ENCODE measurements at regions not wholly inside any gene's neighbourhood (a gene's known extent, or its start where the extent isn't known, plus 50 kb on each side); places are given as distances from the start of the nearest gene placed in this dataset.

- H3K4me3 ChIP-seq (ENCODE audit: control insufficient read depth, low read depth, low read length), result no peak overlapping the region
- DNase-seq (ENCODE audit: low read depth), result no peak
- no peak for TF ChIP-seq CTCF (IDR thresholded peaks at IDR 0.05; ENCODE audit: control insufficient read depth, insufficient read depth, low read depth, low read length, missing control alignments)
These were observed 139.1 kb downstream of the TFPI2 start for GRCh38 chr7:93751421-93751820.

GRCh38 chr7:93750986-93751385 is 139.6 kb downstream of the TFPI2 start:
- no peak for TF ChIP-seq CTCF (IDR thresholded peaks at IDR 0.05; ENCODE audit: control insufficient read depth, insufficient read depth, low read depth, low read length, missing control alignments)
- no peak for DNase-seq (ENCODE audit: low read depth)
- H3K4me3 ChIP-seq (ENCODE audit: control insufficient read depth, low read depth, low read length), result no peak overlapping the region

- no peak for TF ChIP-seq CTCF (IDR thresholded peaks at IDR 0.05; ENCODE audit: control insufficient read depth, insufficient read depth, low read depth, low read length, missing control alignments)
- no peak for DNase-seq (ENCODE audit: low read depth)
- H3K4me3 ChIP-seq (ENCODE audit: control insufficient read depth, low read depth, low read length), result no peak overlapping the region
These were observed 143.5 kb downstream of the TFPI2 start for GRCh38 chr7:93747019-93747418.

GRCh38 chr7:93739424-93739823 is 151.1 kb downstream of the TFPI2 start:
- H3K4me3 ChIP-seq (ENCODE audit: control insufficient read depth, low read depth, low read length), result no peak overlapping the region
- TF ChIP-seq CTCF (IDR thresholded peaks at IDR 0.05; ENCODE audit: control insufficient read depth, insufficient read depth, low read depth, low read length, missing control alignments), result no peak
- DNase-seq (ENCODE audit: low read depth), result no peak

GRCh38 chr7:93737953-93738352 is 152.6 kb downstream of the TFPI2 start:
- no peak for DNase-seq (ENCODE audit: low read depth)
- H3K4me3 ChIP-seq (ENCODE audit: control insufficient read depth, low read depth, low read length), result no peak overlapping the region
- TF ChIP-seq CTCF (IDR thresholded peaks at IDR 0.05; ENCODE audit: control insufficient read depth, insufficient read depth, low read depth, low read length, missing control alignments), result no peak

- no peak for DNase-seq (ENCODE audit: low read depth)
- no peak overlapping the region for H3K4me3 ChIP-seq (ENCODE audit: control insufficient read depth, low read depth, low read length)
- TF ChIP-seq CTCF (IDR thresholded peaks at IDR 0.05; ENCODE audit: control insufficient read depth, insufficient read depth, low read depth, low read length, missing control alignments), result no peak
These were observed 153.7 kb downstream of the TFPI2 start for GRCh38 chr7:93736668-93737369.
